HG02884 (cell line): ENCODE measurements at regions not wholly inside any gene's neighbourhood (a gene's known extent, or its start where the extent isn't known, plus 50 kb on each side); places are given as distances from the start of the nearest gene placed in this dataset.

ENCODE experiments used
- ATAC-seq: cut with Tn5 transposase; IDR thresholded peaks from one replicate; pipeline ENCODE4 v1.9.1; 2021; ENCODE audit warnings: mild to moderate bottlenecking, moderate library complexity; ENCODE audit not compliant: unreplicated experiment

- no peak for ATAC-seq
These were observed 334.8 kb upstream of the FAR2 start for GRCh38 chr12:28814246-28814645.

- no peak for ATAC-seq
These were observed 331.6 kb upstream of the FAR2 start for GRCh38 chr12:28817524-28817923.

GRCh38 chr12:28824193-28824846 is 324.8 kb upstream of the FAR2 start:
- no peak for ATAC-seq

GRCh38 chr12:28824849-28825248 is 324.2 kb upstream of the FAR2 start:
- no peak for ATAC-seq

- no peak for ATAC-seq
These were observed 322.3 kb upstream of the FAR2 start for GRCh38 chr12:28826766-28827165.

- ATAC-seq, result no peak
These were observed 321.2 kb upstream of the FAR2 start for GRCh38 chr12:28827861-28828260.

- no peak for ATAC-seq
These were observed 320.8 kb upstream of the FAR2 start for GRCh38 chr12:28828318-28828717.

GRCh38 chr12:28830491-28830890 is 318.6 kb upstream of the FAR2 start:
- no peak for ATAC-seq

- ATAC-seq, result no peak
These were observed 304.4 kb upstream of the FAR2 start for GRCh38 chr12:28844718-28845117.

GRCh38 chr12:28851781-28852180 is 297.3 kb upstream of the FAR2 start:
- ATAC-seq, result no peak

GRCh38 chr12:28855761-28856310 is 293.2 kb upstream of the FAR2 start:
- no peak for ATAC-seq

GRCh38 chr12:28857369-28857768 is 291.7 kb upstream of the FAR2 start:
- no peak for ATAC-seq

GRCh38 chr12:28859551-28859950 is 289.5 kb upstream of the FAR2 start:
- no peak for ATAC-seq

- no peak for ATAC-seq
These were observed 283.3 kb upstream of the FAR2 start for GRCh38 chr12:28865776-28866175.

- ATAC-seq, result no peak
These were observed 282.8 kb upstream of the FAR2 start for GRCh38 chr12:28866296-28866695.

- ATAC-seq, result no peak
These were observed 282.2 kb upstream of the FAR2 start for GRCh38 chr12:28866715-28867503.

GRCh38 chr12:28868414-28868813 is 280.7 kb upstream of the FAR2 start:
- no peak for ATAC-seq

- no peak for ATAC-seq
These were observed 279.9 kb upstream of the FAR2 start for GRCh38 chr12:28869197-28869596.

GRCh38 chr12:28870839-28871440 is 278.1 kb upstream of the FAR2 start:
- ATAC-seq, result no peak

- no peak for ATAC-seq
These were observed 276.3 kb upstream of the FAR2 start for GRCh38 chr12:28872654-28873268.

GRCh38 chr12:28874758-28875157 is 274.3 kb upstream of the FAR2 start:
- no peak for ATAC-seq
